HG03097 (cell line): ENCODE measurements at regions not wholly inside any gene's neighbourhood (a gene's known extent, or its start where the extent isn't known, plus 50 kb on each side); places are given as distances from the start of the nearest gene placed in this dataset.

Experiments
- ATAC-seq: cut with Tn5 transposase; IDR thresholded peaks from one replicate; pipeline ENCODE4 v1.9.1; 2021; ENCODE audit not compliant: unreplicated experiment, low FRiP score

DNA sequence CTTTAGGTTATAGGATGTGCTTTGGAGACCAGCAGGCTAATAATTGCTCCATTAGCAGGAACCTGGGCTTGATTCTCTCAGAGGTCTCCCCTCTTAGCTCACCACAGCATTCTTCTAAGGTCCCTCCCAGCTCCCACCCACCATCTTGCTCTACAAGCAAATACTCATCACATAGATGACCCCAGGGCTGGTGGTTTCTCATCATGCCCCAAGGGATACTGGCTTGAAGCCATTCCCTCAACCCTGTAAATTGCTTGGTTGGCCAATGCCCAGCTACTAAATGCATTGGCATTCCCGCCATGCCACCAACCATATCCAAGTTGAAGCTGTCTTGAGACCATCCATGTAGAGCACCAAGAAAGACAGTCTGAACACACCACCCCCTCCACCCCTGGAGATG lies 130.2 kb upstream of the NCAM1 start:
- no peak for ATAC-seq

DNA sequence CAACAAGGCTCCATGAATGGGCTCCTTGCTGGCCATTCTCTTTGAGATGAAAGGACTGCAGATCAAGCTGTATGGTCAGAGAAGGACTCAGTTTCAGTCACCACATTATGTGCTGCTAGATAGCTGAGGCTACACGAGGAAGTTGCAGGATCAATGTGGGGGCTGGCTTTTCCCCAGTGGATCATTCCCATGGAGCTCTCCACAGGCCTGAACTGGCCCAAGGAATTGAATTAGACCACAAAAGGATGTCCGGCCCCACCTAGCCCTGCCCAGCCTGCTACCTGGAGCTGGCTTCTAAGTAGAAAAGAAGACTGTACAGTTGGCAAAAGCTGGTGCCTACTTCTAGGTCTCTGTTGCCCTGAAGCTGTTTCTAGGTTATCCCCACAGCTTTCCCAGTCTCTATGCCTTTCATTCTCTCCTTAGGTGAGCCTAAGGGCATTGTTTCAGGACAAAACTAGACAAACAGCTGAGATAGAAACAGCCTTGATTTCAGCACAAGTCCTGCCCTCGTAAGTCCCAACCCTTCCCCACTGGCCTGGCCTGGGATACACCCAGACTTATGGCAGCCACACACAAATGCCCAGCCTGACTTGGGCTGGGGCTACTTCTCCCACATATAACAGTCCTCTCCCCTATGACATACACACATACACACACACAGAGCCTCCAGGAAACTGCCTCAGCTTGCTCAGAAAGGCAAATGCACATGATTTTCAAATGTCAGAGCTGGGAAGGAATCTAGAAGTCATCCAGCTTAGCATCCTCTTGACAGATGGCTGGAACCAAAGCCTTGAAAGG lies 129.1 kb upstream of the NCAM1 start:
- ATAC-seq, result no peak

DNA sequence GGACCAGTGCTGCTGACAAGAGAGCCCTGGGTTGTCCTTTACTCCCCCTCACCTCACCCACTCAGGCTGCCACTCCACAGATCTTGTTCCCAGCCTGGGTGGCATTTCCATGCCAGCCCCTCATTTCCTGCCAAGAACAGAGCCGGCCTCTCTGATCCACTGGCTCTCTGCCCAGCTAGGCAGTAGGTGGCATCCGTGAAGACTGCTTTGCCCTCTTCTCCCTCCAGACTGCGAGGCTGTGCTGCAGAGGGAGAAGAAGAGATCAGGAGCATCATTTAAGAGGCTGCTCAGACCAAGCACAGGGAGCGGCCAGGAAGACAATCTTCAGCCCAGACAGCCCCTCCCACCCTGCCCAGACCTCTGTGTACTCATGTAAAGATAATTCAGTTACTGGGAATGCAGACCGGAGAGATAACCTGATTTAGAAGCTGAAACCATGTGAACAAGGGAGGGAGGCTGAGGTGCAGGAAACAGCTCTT lies 126.9 kb upstream of the NCAM1 start:
- ATAC-seq, result no peak

DNA sequence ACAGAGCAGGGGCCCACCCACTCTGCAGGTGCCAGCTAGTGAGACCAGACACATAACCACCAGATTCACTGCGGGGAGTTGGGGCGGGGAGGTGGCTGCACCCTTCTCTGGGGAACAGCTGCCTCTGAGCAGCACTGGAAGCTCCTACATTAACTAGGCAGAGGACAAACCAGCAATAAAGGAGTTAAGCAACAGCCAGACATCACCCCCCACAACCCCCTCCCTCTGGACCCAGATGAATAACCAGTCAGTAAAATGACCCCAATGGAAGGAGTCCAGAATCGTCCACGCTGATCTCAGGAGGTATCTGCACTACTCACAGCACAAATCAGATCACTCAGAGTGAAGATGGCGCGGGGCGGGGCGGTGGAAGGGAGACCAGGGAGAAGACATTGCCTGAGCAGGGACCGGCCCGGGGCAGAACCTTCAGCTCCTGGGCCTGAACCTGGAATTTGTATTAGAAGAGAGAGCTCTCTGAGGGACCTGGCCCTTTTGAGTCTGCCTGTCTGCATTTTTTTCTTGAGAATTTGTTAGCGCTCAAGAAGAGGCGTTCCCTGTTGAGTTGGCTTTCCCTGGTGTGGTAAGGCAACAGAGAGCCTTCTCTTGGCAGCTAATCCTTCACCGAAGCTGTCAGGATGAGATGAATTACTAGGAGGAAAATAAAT lies 125.5 kb upstream of the NCAM1 start:
- no peak for ATAC-seq

DNA sequence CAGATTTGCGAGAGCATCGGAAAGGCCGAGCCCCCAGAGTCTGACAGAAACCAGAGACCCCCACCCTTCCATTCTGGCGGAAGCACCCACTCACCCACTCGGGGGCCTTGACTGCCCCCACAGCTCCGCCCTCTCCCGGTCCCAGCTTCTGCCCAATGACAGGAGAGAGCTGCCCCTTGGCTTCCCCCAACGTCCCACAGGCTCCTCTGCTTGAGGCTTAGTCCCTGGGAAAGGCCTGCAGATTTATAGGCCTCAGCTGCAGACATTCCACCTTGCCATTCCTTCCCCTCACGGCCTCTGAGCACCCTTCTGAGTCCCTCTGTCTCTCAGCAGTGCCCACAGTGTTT lies 125.0 kb upstream of the NCAM1 start:
- ATAC-seq, result no peak

DNA sequence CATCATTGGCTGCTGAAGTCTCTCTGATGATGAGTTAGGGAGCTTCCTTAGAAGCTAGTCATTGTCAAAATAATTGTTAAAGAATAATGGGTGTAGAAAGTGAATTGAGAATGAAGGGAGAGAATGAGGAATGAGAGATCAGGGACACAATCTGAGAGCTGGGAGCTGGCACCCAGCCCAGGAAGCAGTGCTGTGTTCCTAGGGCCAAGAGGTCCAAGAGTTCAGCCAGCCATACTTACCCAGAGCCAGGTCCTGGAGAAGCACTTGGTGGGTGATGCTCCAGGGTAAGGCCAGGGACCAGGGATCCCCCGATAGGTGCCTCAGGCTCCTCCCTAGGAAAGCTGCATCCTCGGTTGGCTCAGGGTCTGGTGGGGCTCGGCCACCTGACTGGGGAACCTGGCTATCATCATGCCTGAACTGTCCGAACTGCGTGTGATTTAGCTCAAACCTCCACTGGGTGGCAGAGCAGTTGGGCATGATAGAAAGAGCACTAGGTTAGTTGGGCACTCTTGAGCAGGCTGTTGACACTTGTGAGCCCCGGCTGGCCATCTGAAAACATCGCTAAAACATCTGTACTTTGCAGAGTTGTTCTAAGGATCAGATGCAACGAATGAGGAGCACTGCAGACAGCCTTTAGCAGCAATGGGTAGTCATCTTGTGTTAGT lies 123.9 kb upstream of the NCAM1 start:
- ATAC-seq, result no peak

DNA sequence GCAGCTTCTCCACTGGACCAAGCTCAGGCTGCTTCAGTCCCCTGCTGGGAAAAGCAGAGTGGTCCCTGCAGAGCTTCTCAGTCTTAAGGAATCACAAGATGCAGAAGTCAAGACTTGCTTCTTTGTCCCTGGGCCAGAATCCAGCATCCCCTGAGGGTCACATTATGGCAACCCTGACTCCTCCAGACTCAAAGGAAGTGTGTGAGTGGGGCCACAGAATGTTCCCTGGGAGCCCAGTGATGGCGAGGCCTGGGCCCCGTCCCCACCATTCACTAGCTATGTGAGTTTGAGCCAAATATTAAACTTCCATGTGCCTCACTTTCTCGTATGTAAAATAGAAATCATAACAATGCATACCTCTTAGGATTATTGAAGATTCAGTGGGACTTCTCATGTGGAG lies 122.2 kb upstream of the NCAM1 start:
- ATAC-seq, result no peak

DNA sequence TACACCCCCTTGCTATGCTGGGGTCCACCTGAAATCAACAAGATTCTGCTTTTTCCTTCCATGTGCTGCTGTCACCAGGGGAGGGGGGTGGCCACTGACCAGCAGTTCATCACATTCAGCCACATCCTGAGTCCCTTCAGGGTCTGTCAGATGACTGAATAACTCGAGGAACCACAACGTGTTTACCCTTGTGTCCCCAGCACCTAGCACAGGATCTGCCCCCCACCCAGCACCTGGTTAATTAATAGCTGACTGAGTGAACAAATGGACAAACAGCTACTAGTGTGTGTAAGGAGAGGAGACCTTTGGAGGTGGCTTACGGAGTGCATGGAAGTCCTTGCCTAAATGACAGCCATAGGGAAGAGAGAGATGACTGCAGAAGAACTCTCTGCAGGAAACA lies 119.5 kb upstream of the NCAM1 start:
- ATAC-seq, result no peak

DNA sequence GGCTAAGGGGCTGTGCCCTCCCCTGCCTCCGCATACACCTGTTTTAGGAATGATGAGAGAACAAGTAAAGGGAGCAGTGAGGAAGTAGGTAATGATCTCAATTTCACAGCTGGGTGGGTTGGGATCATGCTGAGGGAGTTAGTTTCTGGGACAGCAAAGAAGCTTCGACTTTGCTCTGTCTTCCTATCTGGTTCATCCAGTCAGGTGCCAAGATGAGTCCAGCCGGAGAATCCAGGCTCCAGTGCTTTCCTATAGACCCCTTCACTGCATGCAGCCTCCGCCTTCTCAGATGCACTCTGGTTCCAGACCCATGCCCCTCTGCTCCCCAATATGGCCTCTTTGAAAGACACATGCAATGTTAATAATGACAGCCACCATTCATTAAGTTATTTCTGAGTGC lies 119.1 kb upstream of the NCAM1 start:
- ATAC-seq, result no peak

DNA sequence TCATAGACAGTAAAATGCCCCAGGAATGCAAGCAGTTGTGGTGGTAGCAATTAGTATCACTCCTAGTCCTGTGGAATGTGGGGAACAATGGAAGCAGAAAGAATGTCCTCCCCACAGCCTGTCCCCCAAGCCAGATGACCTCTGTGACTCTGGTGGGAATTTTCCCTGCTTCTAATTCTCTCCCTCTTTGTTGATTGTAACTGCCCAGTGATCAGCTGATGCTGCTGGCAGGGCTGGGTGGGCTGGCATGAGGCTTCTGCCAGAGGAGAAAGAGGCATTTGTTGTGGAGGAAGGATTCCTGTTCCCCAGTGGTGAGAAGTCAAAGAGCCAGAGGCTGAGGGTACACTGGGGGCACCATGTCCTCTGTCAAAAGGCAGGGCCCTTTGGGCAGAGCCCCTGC lies 116.7 kb upstream of the NCAM1 start:
- ATAC-seq, result no peak

DNA sequence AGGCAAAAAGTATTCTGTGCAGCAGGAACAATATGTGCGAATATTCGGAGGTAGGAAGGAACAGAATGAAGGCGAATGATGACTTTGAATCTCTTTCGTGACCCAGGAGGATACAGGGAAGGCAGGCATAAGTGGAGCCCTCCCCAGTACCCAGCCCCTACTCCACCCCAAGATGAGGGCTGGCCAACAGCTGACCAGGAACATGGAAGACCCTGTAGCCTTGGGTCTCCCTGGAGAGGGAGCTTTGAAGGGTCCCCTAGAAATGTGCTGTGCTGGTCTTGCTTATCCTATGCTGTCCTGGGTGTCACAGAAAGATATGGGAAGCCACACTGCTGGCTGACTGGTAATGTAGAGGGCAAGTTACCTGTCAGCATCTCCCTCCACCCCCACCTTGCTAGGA lies 113.7 kb upstream of the NCAM1 start:
- no peak for ATAC-seq

DNA sequence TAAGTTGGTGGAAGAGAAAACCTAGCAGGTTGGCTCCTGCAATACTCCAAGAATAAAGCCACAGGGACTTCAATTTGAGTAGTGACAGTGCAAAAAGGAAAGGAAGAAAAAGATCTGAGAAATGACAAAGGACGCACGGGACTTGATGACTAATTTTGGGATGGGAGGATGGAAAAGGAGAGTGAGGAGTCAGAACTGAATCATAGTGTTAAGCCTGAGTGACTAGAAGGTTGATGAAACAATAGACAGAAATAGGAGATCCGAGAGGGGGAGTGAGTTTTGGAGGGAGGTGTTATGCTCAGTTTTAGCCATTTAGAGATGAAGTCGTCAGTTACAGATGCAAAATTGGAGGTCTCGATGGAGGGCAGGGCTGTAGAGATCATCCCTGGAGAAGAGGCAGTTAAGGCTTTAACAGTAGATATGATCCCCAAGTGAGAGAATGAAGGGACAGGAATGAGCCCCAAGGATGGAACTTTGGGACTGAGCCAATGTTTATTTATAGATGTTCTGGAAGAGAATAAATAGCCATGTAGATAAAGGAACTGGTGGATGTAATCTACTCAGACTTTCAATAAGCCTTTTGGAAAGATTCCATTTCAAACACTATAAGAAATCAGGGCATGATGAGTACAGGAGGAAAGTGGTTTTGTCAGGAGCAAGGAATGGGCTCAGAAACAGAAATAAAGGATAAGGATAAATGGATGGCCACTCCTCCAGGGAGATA lies 108.9 kb upstream of the NCAM1 start:
- no peak for ATAC-seq

DNA sequence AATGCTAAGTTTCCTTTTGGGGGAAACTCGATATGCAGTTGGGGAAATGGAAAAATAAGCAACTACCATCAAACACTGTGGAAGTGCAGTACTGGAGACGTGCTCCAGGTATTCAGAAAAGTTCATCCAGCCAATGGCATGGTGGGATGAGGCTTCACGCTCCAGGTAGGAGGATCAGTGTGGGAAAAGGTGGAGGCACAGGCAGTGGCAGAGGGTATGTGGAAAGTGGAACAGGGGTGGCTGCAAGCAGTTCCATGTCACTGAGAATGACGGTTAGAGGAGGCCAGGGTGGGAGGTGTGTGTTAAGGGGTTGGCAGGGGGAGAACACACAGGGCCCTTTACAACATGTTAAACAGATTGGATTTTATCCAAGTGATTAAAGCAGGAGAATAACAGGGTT lies 105.1 kb upstream of the NCAM1 start:
- ATAC-seq, result no peak

DNA sequence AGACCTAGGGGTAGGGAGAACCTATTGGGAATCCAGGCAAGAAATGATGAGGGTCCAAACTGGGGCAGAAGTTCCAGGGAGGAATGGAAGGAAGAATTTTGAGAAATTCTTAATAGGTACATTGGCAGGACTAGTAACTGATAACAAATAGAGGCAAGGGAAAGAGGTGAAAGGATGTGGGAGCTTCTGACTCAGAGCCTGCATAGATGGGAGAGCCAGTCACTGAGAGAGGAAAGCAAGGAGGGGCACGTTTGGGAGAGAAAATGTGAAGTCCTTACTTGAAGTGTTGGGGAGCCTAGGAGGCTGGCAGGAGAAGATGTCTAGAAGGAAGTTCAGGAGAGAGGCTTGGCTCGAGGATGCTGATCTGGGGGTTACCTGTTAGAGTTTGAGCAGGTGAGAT lies 104.6 kb upstream of the NCAM1 start:
- ATAC-seq, result no peak

DNA sequence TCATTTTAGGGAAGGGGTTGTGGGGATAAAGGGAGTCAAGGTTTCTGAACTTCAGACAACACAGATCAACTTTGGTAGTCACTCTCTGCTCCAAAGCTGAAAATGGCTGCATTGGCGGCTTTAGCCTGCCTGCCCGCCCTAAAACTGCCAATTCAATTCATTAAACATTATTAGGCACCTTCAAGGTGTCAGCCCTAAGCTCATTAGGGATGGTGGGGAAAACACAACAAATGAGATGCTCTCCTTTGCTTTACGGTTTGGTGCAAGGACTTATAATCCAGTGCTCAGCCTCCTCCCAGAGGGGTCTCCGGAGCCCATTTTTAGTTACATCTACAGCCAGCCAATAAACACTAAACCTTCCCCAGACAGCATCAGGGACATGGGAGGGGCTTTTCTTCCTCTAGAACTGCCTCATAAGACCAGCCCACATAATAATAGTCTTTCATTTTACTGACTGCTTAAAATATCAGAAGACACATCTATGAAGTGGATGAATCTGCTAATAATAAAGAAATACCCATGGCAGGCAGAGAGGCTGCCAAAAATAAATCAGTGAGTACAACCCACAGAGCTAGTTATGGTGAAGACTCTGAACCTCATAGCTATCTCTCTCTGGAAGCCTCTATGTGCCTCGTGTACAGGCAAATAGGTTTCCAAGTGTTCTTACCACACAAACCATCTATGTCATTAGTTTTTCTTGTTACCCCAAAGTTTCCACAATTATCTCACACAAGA lies 102.8 kb upstream of the NCAM1 start:
- no peak for ATAC-seq

DNA sequence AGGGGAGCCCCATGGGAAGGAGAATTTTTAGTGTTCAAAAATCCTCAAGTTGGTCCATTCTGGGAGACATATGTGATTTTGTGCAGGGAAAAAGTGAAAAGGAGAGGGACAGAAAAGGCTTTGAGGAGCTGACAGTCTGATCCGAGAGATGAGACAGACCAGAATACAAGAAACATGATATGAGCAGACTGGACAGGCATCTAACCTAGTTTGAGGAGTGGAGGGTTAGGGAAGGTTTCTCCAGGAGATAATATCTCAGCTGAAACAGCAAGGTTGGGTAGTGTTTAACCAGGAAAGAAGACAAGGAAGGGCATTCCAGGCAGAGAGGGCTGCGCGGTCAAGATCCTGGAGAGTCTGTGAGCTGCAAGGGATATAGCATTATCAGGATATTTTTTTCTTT lies 101.4 kb upstream of the NCAM1 start:
- no peak for ATAC-seq

DNA sequence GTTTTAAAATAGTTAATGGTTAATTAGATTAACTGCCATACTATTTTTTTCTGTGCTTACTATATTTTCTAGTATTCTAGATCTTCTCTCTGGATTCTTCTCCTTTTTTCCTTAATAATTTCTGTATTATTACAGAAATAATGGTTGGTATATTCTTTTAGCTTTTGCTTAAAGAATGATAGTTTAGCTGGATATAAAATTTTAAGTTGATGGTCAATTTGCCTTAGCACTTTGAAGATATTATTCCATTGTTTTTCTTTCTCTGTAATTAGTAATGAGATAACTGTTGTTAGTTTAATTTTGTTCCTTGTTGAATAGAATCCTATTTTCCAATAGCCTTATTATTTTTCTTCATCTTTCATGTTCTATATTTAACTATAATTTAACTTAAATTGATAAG lies 99.9 kb upstream of the NCAM1 start:
- ATAC-seq, result no peak

DNA sequence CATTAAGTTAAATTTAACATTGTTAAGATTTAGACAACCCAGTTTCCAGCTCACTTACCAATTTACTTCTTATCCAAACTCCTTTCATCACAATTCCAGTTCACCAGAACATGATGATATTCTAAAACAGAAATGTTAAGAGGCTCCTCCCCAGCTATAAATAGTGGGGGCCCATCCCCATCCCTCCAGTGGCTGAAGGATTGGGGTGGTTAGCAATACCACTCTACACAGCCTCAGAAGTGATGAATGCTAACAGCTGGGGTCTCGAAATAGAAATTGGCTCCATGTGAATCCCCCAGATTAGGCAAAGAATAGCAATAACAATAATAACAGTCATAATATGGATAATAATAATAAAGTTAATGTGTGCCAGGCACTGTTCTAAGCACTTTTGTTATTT lies 97.9 kb upstream of the NCAM1 start:
- no peak for ATAC-seq

DNA sequence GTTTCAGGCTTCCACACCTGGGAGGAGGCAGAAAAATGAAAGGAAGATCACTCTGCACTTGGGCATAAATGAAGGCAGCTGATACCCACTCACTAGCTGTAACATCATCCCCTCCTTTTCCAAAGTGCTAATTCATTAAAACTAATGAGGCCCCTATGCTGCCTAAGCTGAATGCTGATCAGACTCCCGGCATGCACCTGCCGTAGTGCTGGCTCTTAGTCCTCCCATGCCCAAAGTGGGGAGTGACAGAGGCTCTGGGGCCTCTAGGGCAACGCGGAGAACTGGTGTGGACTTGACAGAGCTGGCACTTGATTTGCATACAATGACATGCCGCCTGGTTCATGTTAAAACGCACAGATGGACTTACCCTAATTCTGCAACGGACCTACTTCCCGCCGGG lies 96.5 kb upstream of the NCAM1 start:
- ATAC-seq, result no peak

DNA sequence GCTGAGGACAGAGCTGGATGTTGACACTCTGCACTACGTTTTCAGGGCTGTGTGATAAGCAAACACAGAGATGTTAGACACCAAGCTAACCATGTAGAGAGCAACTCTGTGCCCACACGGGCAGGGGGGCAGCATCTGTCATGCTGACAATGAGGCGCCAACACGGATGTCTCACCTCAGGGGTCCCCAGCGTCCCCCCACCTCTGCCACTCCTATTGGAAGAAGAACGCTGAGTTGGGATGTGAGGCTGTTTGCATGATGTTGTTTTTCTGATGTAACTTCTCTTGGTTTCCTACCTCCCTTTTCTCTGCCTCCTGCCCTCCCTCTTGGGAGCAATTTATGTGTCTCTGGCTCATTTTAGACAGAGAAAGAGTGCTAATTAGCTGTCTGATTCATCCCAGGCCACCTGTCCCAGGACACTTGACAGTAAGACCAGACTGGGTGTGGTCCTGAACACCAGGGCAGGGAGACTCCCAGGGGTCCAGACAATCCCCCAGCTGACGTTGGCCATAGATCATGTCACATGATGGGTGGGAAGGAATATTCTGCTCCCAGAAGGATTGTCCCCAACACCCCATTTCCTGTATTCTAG lies 89.2 kb upstream of the NCAM1 start:
- ATAC-seq, result no peak
